Activated CD4-positive, alpha-beta T cell treated with anti-CD3 and anti-CD28 coated beads, Interleukin-2, amount 50 U/mL, for 4 hours (primary cell): ENCODE measurements at regions not wholly inside any gene's neighbourhood (a gene's known extent, or its start where the extent isn't known, plus 50 kb on each side); places are given as distances from the start of the nearest gene placed in this dataset.

Experiments
- DNase-seq, 2 experiments: peaks; one replicate each; pipeline ENCODE4 v3.0.0-alpha.2; 2020

DNA sequence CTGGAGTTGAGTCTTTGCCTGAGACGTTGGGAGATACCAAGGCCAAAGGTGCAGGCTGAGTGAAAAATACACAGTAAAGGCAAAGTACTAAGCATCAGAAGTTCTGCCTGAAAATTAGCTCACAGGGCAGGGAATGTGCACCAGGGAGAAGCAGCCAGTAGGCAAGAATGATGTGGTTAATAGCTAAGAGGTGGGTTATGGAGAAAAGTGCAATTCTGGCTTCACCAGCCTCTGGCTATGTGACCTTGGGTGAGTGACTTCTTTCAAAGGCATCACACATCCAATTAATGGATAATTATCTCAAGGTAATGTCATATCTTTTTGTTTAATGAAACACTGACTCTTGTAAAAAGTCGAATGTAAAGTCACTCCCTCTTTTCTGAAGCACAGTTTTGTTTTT lies 230.7 kb upstream of the FGGY start:
- no peak for DNase-seq

DNA sequence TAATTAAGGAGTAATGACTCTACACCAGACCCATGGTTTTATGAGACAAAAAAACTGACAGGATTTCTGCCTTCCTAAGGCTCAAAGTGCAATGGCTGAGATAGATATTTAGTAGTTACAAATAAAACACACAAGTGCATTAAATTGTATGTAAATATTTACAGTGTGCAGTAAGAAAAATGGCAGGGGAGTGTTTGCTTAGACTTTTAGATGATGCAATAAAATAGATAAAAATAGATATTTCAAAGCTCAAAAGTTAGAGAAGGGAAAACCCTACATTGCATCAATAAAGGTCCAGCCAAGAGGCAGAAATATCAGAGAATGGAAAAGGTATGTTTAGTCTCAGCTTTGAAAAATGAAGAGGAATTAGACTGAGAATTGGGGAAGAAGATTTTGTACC lies 226.3 kb upstream of the FGGY start:
- DNase-seq, result no peak

GRCh38 chr1:59071289-59071688 lies 225.6 kb upstream of the FGGY start:
- no peak for DNase-seq

DNA sequence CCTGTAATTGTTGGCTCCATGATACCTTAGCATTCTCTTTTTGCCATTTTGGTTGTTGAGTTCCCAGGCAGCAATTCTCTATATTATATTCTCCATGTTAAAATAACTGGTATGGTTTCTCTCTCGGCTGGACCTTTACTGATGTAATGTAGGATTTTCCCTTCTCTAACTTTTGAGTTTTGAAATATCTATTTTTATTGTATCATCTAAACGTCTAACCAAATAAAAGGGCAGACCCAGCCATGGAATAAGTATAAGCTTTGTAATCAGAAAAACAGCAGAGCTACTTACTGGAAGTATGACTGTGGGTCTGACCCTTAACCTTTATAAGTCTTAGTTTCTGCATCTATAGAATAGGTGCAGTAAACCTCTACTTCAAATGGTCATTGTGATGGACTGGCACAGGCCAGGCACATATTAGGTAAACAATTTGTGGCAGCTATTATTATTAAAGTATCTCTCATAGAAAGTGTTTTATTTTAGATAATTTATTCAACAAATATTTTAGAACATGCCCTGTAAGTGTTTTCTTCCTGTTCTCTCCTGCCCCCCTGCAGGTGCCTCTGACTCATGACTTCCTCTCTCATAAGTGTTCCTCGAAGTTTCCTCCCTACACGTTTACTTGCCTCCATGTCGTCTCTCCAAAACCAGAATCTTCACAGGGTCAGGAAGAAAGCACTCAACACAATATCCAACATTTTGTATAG lies 224.9 kb upstream of the FGGY start:
- DNase-seq, result peak; percentile 19 to 29

GRCh38 chr1:59072583-59072947 lies 224.3 kb upstream of the FGGY start:
- DNase-seq, result no peak

- DNase-seq, result no peak
These were observed 222.3 kb upstream of the FGGY start for GRCh38 chr1:59074598-59074997.

DNA sequence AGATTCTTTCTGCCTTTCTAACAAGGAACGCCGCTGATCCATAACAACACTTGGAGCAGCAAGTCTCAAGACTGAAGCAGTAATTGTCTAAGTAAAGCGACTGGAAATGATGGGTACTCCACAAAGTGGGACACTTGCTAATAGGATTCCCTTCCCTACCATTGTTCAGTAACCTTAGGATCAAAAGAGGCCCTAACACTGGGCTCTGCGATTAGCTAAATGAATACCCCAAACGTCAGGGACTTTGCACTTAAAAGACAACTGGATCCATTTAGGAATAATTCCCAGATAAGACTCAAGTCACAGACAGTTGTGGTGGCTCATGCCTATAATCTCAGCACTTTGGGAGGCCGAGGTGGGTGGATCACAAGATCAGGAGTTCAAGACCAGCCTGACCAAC lies 221.9 kb upstream of the FGGY start:
- DNase-seq, result no peak

- DNase-seq, result no peak
These were observed 220.3 kb upstream of the FGGY start for GRCh38 chr1:59076612-59077011.

DNA sequence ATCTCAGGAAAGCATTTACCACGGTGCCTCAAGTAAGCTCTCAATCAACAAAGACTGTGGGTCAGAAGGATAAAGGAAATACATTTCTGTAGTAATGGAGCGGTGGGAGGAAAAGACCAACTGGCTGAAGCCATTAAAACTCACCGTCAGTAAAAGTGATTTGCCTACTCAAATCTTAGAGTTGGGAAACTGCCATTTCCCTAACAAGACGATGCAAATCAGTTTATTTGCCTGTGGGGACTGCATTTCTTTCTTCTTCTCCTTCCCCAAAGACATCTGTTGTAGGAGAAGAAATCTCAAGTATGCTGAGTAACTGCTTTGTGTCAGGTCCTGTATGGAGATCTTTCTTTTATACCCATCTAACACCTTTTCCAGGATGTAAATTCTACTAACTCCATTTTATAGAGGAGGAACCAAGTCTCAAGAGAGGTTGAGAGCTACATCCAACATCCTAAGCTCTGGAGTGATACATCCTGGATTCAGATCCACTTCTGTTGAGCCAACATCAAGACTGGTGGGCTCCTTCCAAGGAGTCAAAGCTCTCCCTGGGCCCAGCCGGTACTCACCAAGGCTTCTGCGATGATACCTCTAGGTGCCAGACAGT lies 219.3 kb upstream of the FGGY start:
- no peak for DNase-seq

GRCh38 chr1:59078070-59078800 lies 218.7 kb upstream of the FGGY start:
- DNase-seq, result no peak

GRCh38 chr1:59078866-59079265 lies 218.0 kb upstream of the FGGY start:
- DNase-seq, result no peak

GRCh38 chr1:59079434-59080140 lies 217.3 kb upstream of the FGGY start:
- DNase-seq, result no peak

- DNase-seq, result no peak
These were observed 215.7 kb upstream of the FGGY start for GRCh38 chr1:59081181-59081580.

- DNase-seq, result no peak
These were observed 215.1 kb upstream of the FGGY start for GRCh38 chr1:59081795-59082194.

DNA sequence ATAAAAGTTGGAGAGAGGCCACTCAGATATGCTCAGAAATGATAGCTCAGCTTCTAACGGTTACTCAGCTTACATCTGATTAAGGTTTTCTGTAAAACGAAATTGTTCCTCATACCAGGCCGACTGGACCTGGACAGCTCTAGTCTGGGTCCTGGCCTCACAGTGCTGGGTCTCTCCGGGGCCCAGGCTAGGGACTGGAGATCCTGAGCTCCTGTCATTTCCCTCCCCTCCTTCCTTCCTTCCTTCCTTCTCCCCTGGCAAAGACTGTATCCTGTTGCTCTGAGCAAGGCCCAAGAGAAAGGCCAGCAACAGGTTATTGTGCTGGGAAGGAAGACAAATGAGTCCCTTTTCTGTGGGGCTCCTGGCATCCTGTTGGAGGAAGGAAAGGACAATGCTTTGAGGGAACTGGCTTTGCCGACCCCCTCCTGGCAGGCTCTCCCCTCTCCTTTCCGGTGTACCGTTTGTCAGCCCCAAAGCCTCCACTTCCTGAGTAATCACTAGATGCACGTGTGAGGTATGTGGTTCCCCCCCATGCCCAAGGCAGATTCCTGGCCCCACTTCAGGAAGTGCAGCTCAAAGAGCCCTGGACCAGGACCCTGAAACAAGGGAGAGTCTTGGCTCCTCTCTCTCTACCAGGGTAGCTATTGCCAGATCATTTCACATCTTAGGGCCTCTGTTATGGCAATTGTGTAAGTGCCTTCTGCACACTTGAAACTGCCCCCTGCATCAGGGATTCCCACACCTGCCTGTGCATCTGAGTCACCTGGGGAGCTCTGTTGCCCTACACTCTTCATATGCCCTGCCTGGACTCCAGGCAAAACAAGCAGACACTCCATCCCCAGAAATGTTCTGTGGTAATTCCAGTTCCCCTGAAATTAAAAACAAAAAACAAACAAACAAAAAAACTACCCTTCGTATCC lies 212.7 kb upstream of the FGGY start:
- DNase-seq, result no peak

DNA sequence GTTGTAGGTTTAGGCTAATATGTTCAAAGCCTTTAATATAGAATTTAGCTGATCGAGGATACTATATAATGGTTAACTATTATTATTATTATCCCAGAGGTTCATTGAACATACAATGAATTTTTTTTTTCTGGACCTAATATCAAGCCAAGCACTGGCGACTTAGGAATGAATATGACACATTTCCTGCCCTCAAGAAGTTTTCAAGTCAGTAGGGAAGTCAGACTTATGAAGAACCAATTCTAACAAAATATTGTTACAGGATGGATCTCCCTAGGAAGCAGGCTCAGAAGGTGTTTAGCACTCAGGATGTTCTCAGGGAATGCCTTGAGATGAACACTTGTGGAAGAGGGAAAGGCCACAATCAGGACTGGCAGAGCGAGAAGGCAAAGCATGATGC lies 211.8 kb upstream of the FGGY start:
- no peak for DNase-seq

- DNase-seq, result no peak
These were observed 207.7 kb upstream of the FGGY start for GRCh38 chr1:59089036-59089798.

DNA sequence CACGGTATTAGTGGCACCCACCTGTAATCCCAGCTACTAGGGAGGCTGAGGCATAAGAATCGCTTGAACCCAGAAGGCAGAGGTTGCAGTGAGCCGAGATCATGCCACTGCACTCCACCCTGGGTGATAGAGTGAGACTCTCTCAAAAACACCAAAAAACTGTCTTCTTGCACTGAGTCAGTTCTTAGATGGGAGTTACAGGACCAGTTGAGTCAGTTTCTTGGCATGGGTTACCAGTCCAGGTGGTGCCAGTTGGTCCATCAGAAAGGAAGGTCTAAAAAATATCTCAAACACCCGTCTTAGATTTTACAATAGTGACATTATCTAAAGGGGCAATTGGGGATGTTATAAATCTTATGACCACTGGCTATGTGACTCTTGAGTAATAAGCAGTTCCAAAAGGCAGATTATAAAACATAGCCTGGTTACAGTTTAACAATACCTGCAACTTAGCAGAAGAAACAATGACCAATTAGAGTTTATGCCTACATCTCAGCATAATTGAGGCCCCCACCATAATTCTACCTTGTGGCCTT lies 206.9 kb upstream of the FGGY start:
- DNase-seq, result no peak

DNA sequence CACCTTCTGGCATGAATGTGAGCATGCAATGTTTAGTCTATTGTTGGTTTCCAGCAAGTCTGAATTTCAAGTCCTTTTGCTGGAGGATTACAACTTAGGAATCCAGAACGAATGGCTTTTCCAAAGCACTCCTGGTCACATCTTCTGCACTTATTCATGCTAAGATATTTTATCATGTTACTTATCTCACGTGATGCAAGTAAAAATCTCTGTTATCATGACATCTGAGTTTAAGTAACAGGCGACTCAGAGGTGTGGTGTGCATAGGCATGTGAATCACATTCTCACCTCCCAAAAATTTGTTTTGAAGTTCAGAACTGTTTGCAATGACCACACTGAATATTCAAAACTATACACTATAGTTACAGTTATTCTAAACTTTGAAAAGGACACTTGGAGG lies 204.8 kb upstream of the FGGY start:
- no peak for DNase-seq

GRCh38 chr1:59094001-59094400 lies 202.9 kb upstream of the FGGY start:
- no peak for DNase-seq

- DNase-seq, result no peak
These were observed 200.4 kb upstream of the FGGY start for GRCh38 chr1:59096501-59096900.

DNA sequence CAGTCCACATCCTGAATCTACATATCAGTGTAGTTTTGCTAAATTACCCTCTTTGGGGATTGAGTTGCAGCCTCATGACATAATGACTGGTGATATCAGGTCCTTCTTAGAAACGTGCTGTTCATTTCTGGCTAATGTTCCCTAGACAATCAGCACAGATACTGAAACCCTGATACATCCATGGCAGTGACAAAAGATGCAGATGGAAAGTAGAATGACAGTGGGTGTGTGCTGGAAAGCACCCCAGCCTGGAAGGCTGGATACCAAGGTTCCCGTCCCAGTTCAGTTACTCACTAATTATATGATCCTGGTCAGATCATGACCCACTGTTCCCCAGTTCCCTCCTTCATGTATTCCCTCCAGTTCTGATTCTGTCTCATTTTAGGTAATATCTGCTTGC lies 198.2 kb upstream of the FGGY start:
- no peak for DNase-seq
